BJ (cell line): ENCODE measurements at regions not wholly inside any gene's neighbourhood (a gene's known extent, or its start where the extent isn't known, plus 50 kb on each side); places are given as distances from the start of the nearest gene placed in this dataset.

Source experiments
- CTCF ChIA-PET: fragments of 350-600 bp; formaldehyde crosslinking; extraction: SDS; loops from one replicate; lab custom pipeline; 2021; ENCODE audit warnings: antibody characterized with exemption, inconsistent platforms; lab: Yijun Ruan, JAX
- POLR2A ChIA-PET: fragments of 300-600 bp; sonication (Branson Sonifier 250); formaldehyde crosslinking; extraction: SDS; loops from one replicate; lab custom pipeline; 2021; ENCODE audit warnings: antibody characterized with exemption; lab: Charles Lee
- DNase-seq: peaks from one replicate; pipeline ENCODE4 v3.0.0-alpha.2; 2011; ENCODE audit warnings: low read depth
- H3K27me3 ChIP-seq: 2 replicates; pipeline ENCODE4 v1.6.0; 2011; ENCODE audit warnings: low read length; ENCODE audit not compliant: control insufficient read depth, insufficient read depth
- H3K36me3 ChIP-seq: 2 replicates; pipeline ENCODE4 v1.5.1; 2011; ENCODE audit warnings: low read length; ENCODE audit not compliant: control insufficient read depth, insufficient read depth
- H3K4me3 ChIP-seq: 2 replicates; pipeline ENCODE4 v1.5.1; 2011; ENCODE audit warnings: low read depth, mild to moderate bottlenecking, control low read depth, low read length
- CTCF ChIP-seq: IDR thresholded peaks from 2 replicates; pipeline ENCODE4 v1.5.1; 2011; ENCODE audit warnings: low read depth, mild to moderate bottlenecking, control low read depth, inconsistent platforms, low read length, moderate library complexity; ENCODE audit not compliant: insufficient read depth

- Histone ChIP-seq H3K27me3 (no peaks in the 10 kb centered on the region), H3K4me3 (no peak overlapping the region), H3K36me3 (no peaks in the 10 kb centered on the region)
- TF ChIP-seq CTCF = no peak
- no peak for DNase-seq
- CTCF ChIA-PET = interaction anchor here (0.6 kb wide), 1 partner anchor 87 kb away, joined by 3 read pairs; no protein-coding TSS in a partner anchor
- POLR2A ChIA-PET = no interaction called here
Observed at GRCh38 chr4:33751050-33751449, 2493.3 kb downstream of the ARAP2 start.

GRCh38 chr4:33772582-33772981 is 2471.7 kb downstream of the ARAP2 start:
- H3K27me3 ChIP-seq = no peaks in the 10 kb centered on the region
- H3K4me3 ChIP-seq = no peak overlapping the region
- TF ChIP-seq CTCF = no peak
- POLR2A ChIA-PET = no interaction called here
- CTCF ChIA-PET = no interaction called here
- DNase-seq = no peak
- no peaks in the 10 kb centered on the region for H3K36me3 ChIP-seq

GRCh38 chr4:33780952-33781791 is 2463.1 kb downstream of the ARAP2 start:
- Histone ChIP-seq H3K27me3 (no peaks in the 10 kb centered on the region), H3K36me3 (no peaks in the 10 kb centered on the region), H3K4me3 (no peak overlapping the region)
- ChIA-PET CTCF (interaction anchor here (0.6 to 1.4 kb wide), 2 partner anchors 13 to 16 kb away, joined by 3 to 4 read pairs; no protein-coding TSS in a partner anchor), POLR2A (interaction anchor here (0.7 kb wide), 1 partner anchor 20 kb away, joined by 5 read pairs; no protein-coding TSS in a partner anchor)
- no peak for TF ChIP-seq CTCF
- peak; percentile 29 for DNase-seq

GRCh38 chr4:33785843-33786242 is 2458.5 kb downstream of the ARAP2 start:
- no peak overlapping the region for H3K4me3 ChIP-seq
- H3K27me3 ChIP-seq = no peaks in the 10 kb centered on the region
- H3K36me3 ChIP-seq = no peaks in the 10 kb centered on the region
- CTCF ChIA-PET = no interaction called here
- DNase-seq = no peak
- POLR2A ChIA-PET = no interaction called here
- no peak for TF ChIP-seq CTCF

- ChIA-PET CTCF (no interaction called here), POLR2A (interaction anchor here (0.5 to 0.6 kb wide), 2 partner anchors 29 to 327 kb away, joined by 3 to 5 read pairs; no protein-coding TSS in a partner anchor)
- no peaks in the 10 kb centered on the region for H3K36me3 ChIP-seq
- no peaks in the 10 kb centered on the region for H3K27me3 ChIP-seq
- H3K4me3 ChIP-seq = no peak overlapping the region
- TF ChIP-seq CTCF = no peak
- DNase-seq = no peak
Observed at GRCh38 chr4:33802578-33802977, 2441.7 kb downstream of the ARAP2 start.
